Posterior vena cava (tissue), 2 donors: ENCODE measurements at regions not wholly inside any gene's neighbourhood (a gene's known extent, or its start where the extent isn't known, plus 50 kb on each side); places are given as distances from the start of the nearest gene placed in this dataset.
"Not testable (repeated sequence)": the region's sequence is repeated elsewhere in the genome, so short reads cannot be mapped to it uniquely, and the experiment has no call there.

ENCODE experiments used
- DNase-seq: peaks from one replicate; pipeline ENCODE4 v3.0.0-alpha.2; 2020; ENCODE audit warnings: low spot score
- intact Hi-C, 2 donors: fragments of 100-400 bp; cut with DNase I; formaldehyde crosslinking; loops; one replicate each; pipeline versions ENCODE4 v1.14.1 to v1.14.2; 2022 to 2023
- donor health status: DM: yes; HTN: yes; CAD: no.
- donor health status: DM: yes; HTN: yes; CAD: no.

GRCh38 chr9:84054341-84055010 lies 73.9 kb downstream of the RMI1 start:
- intact Hi-C loops = no loop called here

GRCh38 chr9:84057662-84058061 lies 77.1 kb downstream of the RMI1 start:
- DNase-seq = no peak
- intact Hi-C loops = no loop called here

More at GRCh38 chr9:84054341-84055010, 73.9 kb downstream of the RMI1 start:
- no peak for DNase-seq

GRCh38 chr9:84059936-84060335 lies 79.3 kb downstream of the RMI1 start:
- DNase-seq = no peak
- intact Hi-C loops = no loop called here

- intact Hi-C loops = no loop called here
- no peak for DNase-seq
Measured at GRCh38 chr9:84061613-84062193, 81.1 kb downstream of the RMI1 start.

GRCh38 chr9:84062538-84062937 lies 81.9 kb downstream of the RMI1 start:
- intact Hi-C loops = no loop called here

GRCh38 chr9:84067821-84068220 lies 87.2 kb downstream of the RMI1 start:
- intact Hi-C loops = no loop called here
- DNase-seq = no peak

More at GRCh38 chr9:84062538-84062937, 81.9 kb downstream of the RMI1 start:
- DNase-seq = no peak

- DNase-seq = no peak
- intact Hi-C loops = no loop called here
Measured at GRCh38 chr9:84068872-84069271, 88.3 kb downstream of the RMI1 start.

GRCh38 chr9:84070590-84070989 lies 90.0 kb downstream of the RMI1 start:
- intact Hi-C loops = no loop called here
- no peak for DNase-seq

GRCh38 chr9:84072621-84073180 lies 92.1 kb downstream of the RMI1 start:
- intact Hi-C loops = no loop called here
- DNase-seq = no peak

- intact Hi-C loops = no loop called here
- no peak for DNase-seq
Measured at GRCh38 chr9:84075004-84075403, 94.4 kb downstream of the RMI1 start.

- intact Hi-C loops = no loop called here
- DNase-seq = no peak
Measured at GRCh38 chr9:84076384-84076783, 95.8 kb downstream of the RMI1 start.

GRCh38 chr9:84077816-84078215 lies 97.2 kb downstream of the RMI1 start:
- DNase-seq, intact Hi-C loops: not testable (repeated sequence)

GRCh38 chr9:84079994-84080393 lies 99.4 kb downstream of the RMI1 start:
- intact Hi-C loops = no loop called here
- no peak for DNase-seq

GRCh38 chr9:84101964-84102632 lies 121.5 kb downstream of the RMI1 start:
- intact Hi-C loops = no loop called here
- no peak for DNase-seq

- intact Hi-C loops = no loop called here
- no peak for DNase-seq
Measured at GRCh38 chr9:84103651-84104377, 123.2 kb downstream of the RMI1 start.

GRCh38 chr9:84107081-84107480 lies 126.5 kb downstream of the RMI1 start:
- intact Hi-C loops = no loop called here
- no peak for DNase-seq

- DNase-seq = no peak
- intact Hi-C loops = no loop called here
Measured at GRCh38 chr9:84107995-84108394, 127.4 kb downstream of the RMI1 start.

- no peak for DNase-seq
- intact Hi-C loops = no loop called here
Measured at GRCh38 chr9:84111726-84112125, 131.1 kb downstream of the RMI1 start.

- intact Hi-C loops = no loop called here
- no peak for DNase-seq
Measured at GRCh38 chr9:84121991-84122523, 141.5 kb downstream of the RMI1 start.

- intact Hi-C loops = no loop called here
- DNase-seq = no peak
Measured at GRCh38 chr9:84122572-84122971, 142.0 kb downstream of the RMI1 start.
